OCI-LY7 (cell line): ENCODE measurements at regions not wholly inside any gene's neighbourhood (a gene's known extent, or its start where the extent isn't known, plus 50 kb on each side); places are given as distances from the start of the nearest gene placed in this dataset.
A peak's percentile ranks its signal among the peaks of the same experiment; 100 is the strongest.

Experiments used
- BruUV-seq: library from RNA; stranded (reverse); fragments of 400-500 nt; replicated peaks from 2 replicates; lab custom pipeline; 2021; lab: Mats Ljungman, UMichigan
- CTCF ChIA-PET: fragments of 300-600 bp; sonication (Branson Sonifier 250); formaldehyde crosslinking; loops from one replicate; lab custom pipeline; 2022; ENCODE audit warnings: antibody characterized with exemption; ENCODE audit not compliant: unreplicated experiment; lab: Charles Lee
- POLR2A ChIA-PET: fragments of 300-600 bp; sonication (Branson Sonifier 250); formaldehyde crosslinking; loops from one replicate; lab custom pipeline; 2022; ENCODE audit warnings: antibody characterized with exemption; lab: Charles Lee
- DNase-seq: peaks from one replicate; pipeline ENCODE4 v3.0.0-alpha.2; 2015; ENCODE audit warnings: low spot score
- H2AFZ ChIP-seq: fragments of 200-600 bp; sonication (generic), shearing (Covaris generic); 2 replicates; pipeline ENCODE4 v1.6.1; 2014; ENCODE audit warnings: mild to moderate bottlenecking, antibody characterized with exemption, low read length, moderate library complexity
- H3K27ac ChIP-seq: fragments of 200-600 bp; sonication (generic); 2 replicates; pipeline ENCODE4 v1.5.1; 2014; ENCODE audit warnings: mixed run types, low read depth, mild to moderate bottlenecking, moderate library complexity, low read length, inconsistent platforms; ENCODE audit not compliant: poor library complexity, severe bottlenecking
- H3K36me3 ChIP-seq: fragments of 200-600 bp; sonication (generic); 2 replicates; pipeline ENCODE4 v1.6.1; 2014; ENCODE audit warnings: mild to moderate bottlenecking, antibody characterized with exemption, low read length, moderate library complexity, mixed read lengths; ENCODE audit not compliant: insufficient read depth
- H3K4me1 ChIP-seq: fragments of 200-600 bp; sonication (generic); 2 replicates; pipeline ENCODE4 v1.5.1; 2014; ENCODE audit warnings: mild to moderate bottlenecking, low read length; ENCODE audit not compliant: insufficient read depth, poor library complexity, severe bottlenecking
- H3K4me2 ChIP-seq: fragments of 200-600 bp; sonication (generic); 2 replicates; pipeline ENCODE4 v1.6.1; 2014; ENCODE audit warnings: mild to moderate bottlenecking, low read length
- H3K4me3 ChIP-seq: fragments of 200-600 bp; sonication (generic); 2 replicates; pipeline ENCODE4 v1.5.1; 2014; ENCODE audit warnings: mild to moderate bottlenecking, low read depth, low read length; ENCODE audit not compliant: poor library complexity, severe bottlenecking
- H3K79me2 ChIP-seq: fragments of 200-600 bp; sonication (generic); 2 replicates; pipeline ENCODE4 v1.6.1; 2016; ENCODE audit warnings: low read depth, mild to moderate bottlenecking, low read length, moderate library complexity, mixed read lengths; ENCODE audit not compliant: insufficient read depth
- H3K9me2 ChIP-seq: fragments of 200-600 bp; sonication (generic); 2 replicates; pipeline ENCODE4 v1.6.1; 2016; ENCODE audit warnings: mild to moderate bottlenecking, low read length, mixed read lengths; ENCODE audit not compliant: insufficient read depth
- H3K9me3 ChIP-seq: fragments of 200-600 bp; sonication (generic); 2 replicates; pipeline ENCODE4 v1.6.1; 2014; ENCODE audit warnings: mild to moderate bottlenecking, mixed run types, low read length, mixed read lengths
- H4K20me1 ChIP-seq: fragments of 200-600 bp; sonication (generic); 2 replicates; pipeline ENCODE4 v1.6.1; 2014; ENCODE audit warnings: mild to moderate bottlenecking, antibody characterized with exemption, low read length, moderate library complexity, mixed read lengths; ENCODE audit not compliant: insufficient read depth
- CTCF ChIP-seq: fragments of 200-600 bp; sonication (generic); conservative IDR thresholded peaks from 2 replicates; pipeline ENCODE4 v1.5.1; 2014; ENCODE audit warnings: mild to moderate bottlenecking, antibody characterized with exemption, low read length, moderate library complexity, mixed read lengths
- EZH2phosphoT487 ChIP-seq: fragments of 200-600 bp; sonication (generic); IDR thresholded peaks from 2 replicates; pipeline ENCODE4 v1.6.1; 2018; ENCODE audit warnings: low read depth, borderline replicate concordance, mild to moderate bottlenecking, mixed run types, antibody characterized with exemption, low read length, moderate library complexity, mixed read lengths
- intact Hi-C: fragments of 100-400 bp; cut with micrococcal nuclease; formaldehyde crosslinking; loops from one replicate; pipeline ENCODE4 v1.10.0; 2022; ENCODE audit not compliant: unreplicated experiment

- Histone ChIP-seq H3K36me3 (no peaks in the 10 kb centered on the region), H2AFZ (no peak overlapping the region), H3K9me3 (no peaks in the 10 kb centered on the region), H3K27ac (no peak overlapping the region), H3K4me3 (no peak overlapping the region), H3K79me2 (no peaks in the 10 kb centered on the region), H3K4me1 (no peaks in the 10 kb centered on the region), H3K4me2 (no peak overlapping the region), H3K9me2 (no peaks in the 10 kb centered on the region), H4K20me1 (no peaks in the 10 kb centered on the region)
- DNase-seq = peak; percentile 15
- no peak for TF ChIP-seq EZH2phosphoT487
- TF ChIP-seq CTCF = peak; percentile 66
- POLR2A ChIA-PET = no interaction called here
- CTCF ChIA-PET = interaction anchor here (0.7 kb wide), 1 partner anchor 269 kb away, joined by 4 read pairs; no protein-coding TSS in a partner anchor
- BruUV-seq = no TSS peak
- intact Hi-C loops = loop anchor here (1.0 kb wide), 1 partner anchor 253 kb away; no protein-coding TSS in a partner anchor
Measured at GRCh38 chr2:71798266-71799012, 345.1 kb downstream of the DYSF start.

GRCh38 chr2:71797035-71797810 lies 343.9 kb downstream of the DYSF start:
- no peaks in the 10 kb centered on the region for H3K9me2 ChIP-seq
- no peaks in the 10 kb centered on the region for H3K9me3 ChIP-seq
- H3K79me2 ChIP-seq = no peaks in the 10 kb centered on the region
- H3K4me1 ChIP-seq = no peaks in the 10 kb centered on the region
- H3K4me2 ChIP-seq = no peak overlapping the region
- H3K27ac ChIP-seq = no peak overlapping the region
- no TSS peak for BruUV-seq
- no peak overlapping the region for H3K4me3 ChIP-seq
- DNase-seq = no peak
- H4K20me1 ChIP-seq = no peaks in the 10 kb centered on the region
- TF ChIP-seq CTCF (no peak), EZH2phosphoT487 (no peak)
- intact Hi-C loops = no loop called here
- no peaks in the 10 kb centered on the region for H3K36me3 ChIP-seq
- POLR2A ChIA-PET = interaction anchor here (0.6 kb wide), 1 partner anchor 8 kb away, joined by 3 read pairs; no protein-coding TSS in a partner anchor
- CTCF ChIA-PET = no interaction called here
- no peak overlapping the region for H2AFZ ChIP-seq
